Astrocyte (in vitro differentiated cells and primary cell): ENCODE measurements at regions not wholly inside any gene's neighbourhood (a gene's known extent, or its start where the extent isn't known, plus 50 kb on each side); places are given as distances from the start of the nearest gene placed in this dataset.

Source experiments
- EZH2 ChIP-seq: IDR thresholded peaks from 2 replicates; pipeline ENCODE4 v1.6.1; 2012; ENCODE audit warnings: mild to moderate bottlenecking, low read length, inconsistent platforms; ENCODE audit not compliant: insufficient read depth
- TF ChIP-seq, protein P1 (sequence below): IDR thresholded peaks from 2 replicates; pipeline ENCODE4 v1.5.1; 2011; ENCODE audit warnings: low read depth, mild to moderate bottlenecking, inconsistent platforms, low read length, moderate library complexity; ENCODE audit not compliant: insufficient read depth

DNA sequence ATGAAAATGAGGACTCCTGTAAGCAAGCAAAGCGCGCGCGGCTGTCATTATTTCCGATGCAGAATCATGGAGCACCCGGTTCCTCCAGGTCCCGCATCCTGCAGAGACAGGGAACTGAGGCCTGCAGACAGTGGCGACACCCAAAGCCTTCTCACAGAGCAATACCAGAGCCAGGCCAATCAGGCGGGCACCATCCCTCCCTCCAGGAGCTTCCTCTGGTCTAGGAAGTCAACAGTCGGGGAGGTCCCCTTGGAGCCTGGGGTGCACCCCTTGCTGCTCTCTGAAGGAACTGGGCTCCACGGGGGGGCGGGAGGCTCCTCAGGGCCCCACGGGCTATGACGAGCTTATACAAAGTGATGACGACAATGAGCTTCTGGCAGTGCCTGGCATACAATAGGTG lies 60.3 kb upstream of the HPCAL1 start:
- no peak for TF ChIP-seq EZH2
- TF ChIP-seq, protein P1, sequence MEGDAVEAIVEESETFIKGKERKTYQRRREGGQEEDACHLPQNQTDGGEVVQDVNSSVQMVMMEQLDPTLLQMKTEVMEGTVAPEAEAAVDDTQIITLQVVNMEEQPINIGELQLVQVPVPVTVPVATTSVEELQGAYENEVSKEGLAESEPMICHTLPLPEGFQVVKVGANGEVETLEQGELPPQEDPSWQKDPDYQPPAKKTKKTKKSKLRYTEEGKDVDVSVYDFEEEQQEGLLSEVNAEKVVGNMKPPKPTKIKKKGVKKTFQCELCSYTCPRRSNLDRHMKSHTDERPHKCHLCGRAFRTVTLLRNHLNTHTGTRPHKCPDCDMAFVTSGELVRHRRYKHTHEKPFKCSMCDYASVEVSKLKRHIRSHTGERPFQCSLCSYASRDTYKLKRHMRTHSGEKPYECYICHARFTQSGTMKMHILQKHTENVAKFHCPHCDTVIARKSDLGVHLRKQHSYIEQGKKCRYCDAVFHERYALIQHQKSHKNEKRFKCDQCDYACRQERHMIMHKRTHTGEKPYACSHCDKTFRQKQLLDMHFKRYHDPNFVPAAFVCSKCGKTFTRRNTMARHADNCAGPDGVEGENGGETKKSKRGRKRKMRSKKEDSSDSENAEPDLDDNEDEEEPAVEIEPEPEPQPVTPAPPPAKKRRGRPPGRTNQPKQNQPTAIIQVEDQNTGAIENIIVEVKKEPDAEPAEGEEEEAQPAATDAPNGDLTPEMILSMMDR: no peak
